ENCODE measurements at regions not wholly inside any gene's neighbourhood (a gene's known extent, or its start where the extent isn't known, plus 50 kb on each side); places are given as distances from the start of the nearest gene placed in this dataset.
A peak's percentile ranks its signal among the peaks of the same experiment; 100 is the strongest.
"Not testable (repeated sequence)": the region's sequence is repeated elsewhere in the genome, so short reads cannot be mapped to it uniquely, and the experiment has no call there.

- peak overlapping the region; percentile 18; the same call in 1 of the 2 replicates for H3K27ac ChIP-seq
- no peak for TF ChIP-seq CTCF (conservative IDR thresholded peaks at IDR 0.05)
Observed at GRCh38 chr4:87716371-87717265, 66.5 kb downstream of the DMP1 start.

GRCh38 chr4:87717276-87718031 lies 67.4 kb downstream of the DMP1 start:
- no peak for TF ChIP-seq CTCF (conservative IDR thresholded peaks at IDR 0.05)
- H3K27ac ChIP-seq: no peak overlapping the region

GRCh38 chr4:87718217-87718835 lies 68.2 kb downstream of the DMP1 start:
- no peak overlapping the region for H3K27ac ChIP-seq
- no peak for TF ChIP-seq CTCF (conservative IDR thresholded peaks at IDR 0.05)

GRCh38 chr4:87720094-87720691 lies 70.1 kb downstream of the DMP1 start:
- TF ChIP-seq CTCF (conservative IDR thresholded peaks at IDR 0.05): no peak
- no peak overlapping the region for H3K27ac ChIP-seq

GRCh38 chr4:87725287-87725686 lies 74.1 kb upstream of the IBSP start:
- not testable (repeated sequence) for H3K27ac ChIP-seq

GRCh38 chr4:87732033-87732765 lies 67.2 kb upstream of the IBSP start:
- TF ChIP-seq CTCF (conservative IDR thresholded peaks at IDR 0.05): no peak

GRCh38 chr4:87734084-87734483 lies 65.3 kb upstream of the IBSP start:
- H3K27ac ChIP-seq: no peak overlapping the region
- no peak for TF ChIP-seq CTCF (conservative IDR thresholded peaks at IDR 0.05)

More at GRCh38 chr4:87732033-87732765, 67.2 kb upstream of the IBSP start:
- no peak overlapping the region for H3K27ac ChIP-seq

Measured in VCaP (cell line).